Fibroblast of peridontal ligament (primary cell): ENCODE measurements at regions not wholly inside any gene's neighbourhood (a gene's known extent, or its start where the extent isn't known, plus 50 kb on each side); places are given as distances from the start of the nearest gene placed in this dataset.
A peak's percentile ranks its signal among the peaks of the same experiment; 100 is the strongest.
"Not testable (repeated sequence)": the region's sequence is repeated elsewhere in the genome, so short reads cannot be mapped to it uniquely, and the experiment has no call there.

Source experiments
- DNase-seq: peaks from one replicate; pipeline ENCODE4 v3.0.0-alpha.2; 2010; ENCODE audit errors: extremely low read depth

- DNase-seq = not testable (repeated sequence)
Observed at GRCh38 chr12:102666176-102666575, 185.8 kb upstream of the IGF1 start.

- no peak for DNase-seq
Observed at GRCh38 chr12:102659200-102659911, 179.0 kb upstream of the IGF1 start.

GRCh38 chr12:102653406-102653805, 173.0 kb upstream of the IGF1 start:
- DNase-seq = no peak

- no peak for DNase-seq
Observed at GRCh38 chr12:102652645-102653313, 172.4 kb upstream of the IGF1 start.

- DNase-seq = no peak
Observed at GRCh38 chr12:102645968-102646367, 165.6 kb upstream of the IGF1 start.

- no peak for DNase-seq
Observed at GRCh38 chr12:102643879-102644575, 163.7 kb upstream of the IGF1 start.

GRCh38 chr12:102642199-102642598, 161.8 kb upstream of the IGF1 start:
- DNase-seq = peak; percentile 52

- DNase-seq = not testable (repeated sequence)
Observed at GRCh38 chr12:102640658-102641057, 160.3 kb upstream of the IGF1 start.

GRCh38 chr12:102638777-102639176, 158.4 kb upstream of the IGF1 start:
- peak; percentile 68 for DNase-seq

- peak; percentile 92 for DNase-seq
Observed at GRCh38 chr12:102633981-102634605, 153.7 kb upstream of the IGF1 start.

- peak; percentile 78 for DNase-seq
Observed at GRCh38 chr12:102631274-102631673, 150.9 kb upstream of the IGF1 start.

- peak; percentile 50 for DNase-seq
Observed at GRCh38 chr12:102629262-102629888, 149.0 kb upstream of the IGF1 start.

- no peak for DNase-seq
Observed at GRCh38 chr12:102625819-102626218, 145.5 kb upstream of the IGF1 start.

- no peak for DNase-seq
Observed at GRCh38 chr12:102622618-102623017, 142.3 kb upstream of the IGF1 start.

GRCh38 chr12:102618197-102618877, 138.0 kb upstream of the IGF1 start:
- DNase-seq = no peak

GRCh38 chr12:102616692-102617091, 136.3 kb upstream of the IGF1 start:
- no peak for DNase-seq

GRCh38 chr12:102611995-102612394, 131.6 kb upstream of the IGF1 start:
- no peak for DNase-seq

- DNase-seq = no peak
Observed at GRCh38 chr12:102609996-102610395, 129.6 kb upstream of the IGF1 start.

GRCh38 chr12:102603021-102603420, 122.7 kb upstream of the IGF1 start:
- no peak for DNase-seq

- DNase-seq = no peak
Observed at GRCh38 chr12:102602521-102602920, 122.2 kb upstream of the IGF1 start.

GRCh38 chr12:102601621-102602020, 121.3 kb upstream of the IGF1 start:
- DNase-seq = no peak
